HFF-Myc (cell line): ENCODE measurements at regions not wholly inside any gene's neighbourhood (a gene's known extent, or its start where the extent isn't known, plus 50 kb on each side); places are given as distances from the start of the nearest gene placed in this dataset.

Source experiments
- DNase-seq: peaks from one replicate; pipeline ENCODE4 v3.0.0-alpha.2; 2011; ENCODE audit warnings: low read depth; ENCODE audit errors: extremely low read depth
- H3K4me3 ChIP-seq: replicated peaks from 2 replicates; pipeline ENCODE4 v1.5.1; 2011; ENCODE audit warnings: low read depth, mild to moderate bottlenecking, control low read depth, low read length
- CTCF ChIP-seq: IDR thresholded peaks from 2 replicates; pipeline ENCODE4 v1.5.1; 2012; ENCODE audit warnings: mild to moderate bottlenecking, low read depth, low read length, control low read depth; ENCODE audit errors: missing control alignments

- H3K4me3 ChIP-seq: no peak overlapping the region
- no peak for TF ChIP-seq CTCF
- DNase-seq: no peak
These were observed 202.3 kb upstream of the SGCD start for GRCh38 chr5:156124708-156125107.

GRCh38 chr5:156125118-156125517 is 201.8 kb upstream of the SGCD start:
- no peak for DNase-seq
- TF ChIP-seq CTCF: no peak
- H3K4me3 ChIP-seq: no peak overlapping the region

- DNase-seq: no peak
- no peak overlapping the region for H3K4me3 ChIP-seq
- TF ChIP-seq CTCF: no peak
These were observed 200.2 kb upstream of the SGCD start for GRCh38 chr5:156126716-156127115.

GRCh38 chr5:156128026-156128425 is 198.9 kb upstream of the SGCD start:
- no peak for DNase-seq
- no peak overlapping the region for H3K4me3 ChIP-seq
- no peak for TF ChIP-seq CTCF

- no peak for DNase-seq
- no peak overlapping the region for H3K4me3 ChIP-seq
- TF ChIP-seq CTCF: no peak
These were observed 192.7 kb upstream of the SGCD start for GRCh38 chr5:156134216-156134615.

GRCh38 chr5:156135531-156135930 is 191.4 kb upstream of the SGCD start:
- TF ChIP-seq CTCF: no peak

GRCh38 chr5:156137071-156137869 is 189.7 kb upstream of the SGCD start:
- H3K4me3 ChIP-seq: no peak overlapping the region
- DNase-seq: no peak
- TF ChIP-seq CTCF: no peak

More at GRCh38 chr5:156135531-156135930, 191.4 kb upstream of the SGCD start:
- DNase-seq: no peak
- H3K4me3 ChIP-seq: no peak overlapping the region
